ENCODE measurements at regions not wholly inside any gene's neighbourhood (a gene's known extent, or its start where the extent isn't known, plus 50 kb on each side); places are given as distances from the start of the nearest gene placed in this dataset.
"Not testable (repeated sequence)": the region's sequence is repeated elsewhere in the genome, so short reads cannot be mapped to it uniquely, and the experiment has no call there.

- DNase-seq (ENCODE audit: low spot score), result no peak
Observed at GRCh38 chr18:40283560-40283959, 1671.5 kb upstream of the PIK3C3 start.

GRCh38 chr18:40281356-40281755 lies 1673.7 kb upstream of the PIK3C3 start:
- not testable (repeated sequence) for DNase-seq (ENCODE audit: low spot score)

GRCh38 chr18:40274618-40275196 lies 1680.3 kb upstream of the PIK3C3 start:
- DNase-seq (ENCODE audit: low spot score), result no peak

GRCh38 chr18:40272630-40273231 lies 1682.3 kb upstream of the PIK3C3 start:
- DNase-seq (ENCODE audit: low spot score), result no peak

- DNase-seq (ENCODE audit: low spot score), result no peak
Observed at GRCh38 chr18:40259115-40259835, 1695.8 kb upstream of the PIK3C3 start.

GRCh38 chr18:40258311-40258710 lies 1696.7 kb upstream of the PIK3C3 start:
- no peak for DNase-seq (ENCODE audit: low spot score)

- DNase-seq (ENCODE audit: low spot score), result no peak
Observed at GRCh38 chr18:40250236-40250635, 1704.8 kb upstream of the PIK3C3 start.

GRCh38 chr18:40249390-40250080 lies 1705.5 kb upstream of the PIK3C3 start:
- no peak for DNase-seq (ENCODE audit: low spot score)

GRCh38 chr18:40245612-40246011 lies 1709.4 kb upstream of the PIK3C3 start:
- not testable (repeated sequence) for DNase-seq (ENCODE audit: low spot score)

GRCh38 chr18:40243607-40244006 lies 1711.4 kb upstream of the PIK3C3 start:
- no peak for DNase-seq (ENCODE audit: low spot score)

- no peak for DNase-seq (ENCODE audit: low spot score)
Observed at GRCh38 chr18:40235836-40236235, 1719.2 kb upstream of the PIK3C3 start.

GRCh38 chr18:40235323-40235722 lies 1719.7 kb upstream of the PIK3C3 start:
- DNase-seq (ENCODE audit: low spot score), result no peak

GRCh38 chr18:40233931-40234616 lies 1721.0 kb upstream of the PIK3C3 start:
- DNase-seq (ENCODE audit: low spot score), result no peak

GRCh38 chr18:40222776-40223175 lies 1732.3 kb upstream of the PIK3C3 start:
- DNase-seq (ENCODE audit: low spot score), result no peak

GRCh38 chr18:40216856-40217255 lies 1738.2 kb upstream of the PIK3C3 start:
- DNase-seq (ENCODE audit: low spot score), result no peak

GRCh38 chr18:40215979-40216378 lies 1739.1 kb upstream of the PIK3C3 start:
- DNase-seq (ENCODE audit: low spot score), result no peak

- no peak for DNase-seq (ENCODE audit: low spot score)
Observed at GRCh38 chr18:40210696-40211095, 1744.3 kb upstream of the PIK3C3 start.

- no peak for DNase-seq (ENCODE audit: low spot score)
Observed at GRCh38 chr18:40208958-40209357, 1746.1 kb upstream of the PIK3C3 start.

- DNase-seq (ENCODE audit: low spot score), result no peak
Observed at GRCh38 chr18:40197711-40198110, 1757.3 kb upstream of the PIK3C3 start.

- DNase-seq (ENCODE audit: low spot score), result no peak
Observed at GRCh38 chr18:40186677-40187076, 1768.4 kb upstream of the PIK3C3 start.

- no peak for DNase-seq (ENCODE audit: low spot score)
Observed at GRCh38 chr18:40179729-40180461, 1775.1 kb upstream of the PIK3C3 start.

Data from HT-29 (cell line).